ENCODE measurements at regions not wholly inside any gene's neighbourhood (a gene's known extent, or its start where the extent isn't known, plus 50 kb on each side); places are given as distances from the start of the nearest gene placed in this dataset.

GRCh38 chr16:9188721-9189120 lies 97.3 kb downstream of the HAPSTR1 start:
- no peak for DNase-seq

DNA sequence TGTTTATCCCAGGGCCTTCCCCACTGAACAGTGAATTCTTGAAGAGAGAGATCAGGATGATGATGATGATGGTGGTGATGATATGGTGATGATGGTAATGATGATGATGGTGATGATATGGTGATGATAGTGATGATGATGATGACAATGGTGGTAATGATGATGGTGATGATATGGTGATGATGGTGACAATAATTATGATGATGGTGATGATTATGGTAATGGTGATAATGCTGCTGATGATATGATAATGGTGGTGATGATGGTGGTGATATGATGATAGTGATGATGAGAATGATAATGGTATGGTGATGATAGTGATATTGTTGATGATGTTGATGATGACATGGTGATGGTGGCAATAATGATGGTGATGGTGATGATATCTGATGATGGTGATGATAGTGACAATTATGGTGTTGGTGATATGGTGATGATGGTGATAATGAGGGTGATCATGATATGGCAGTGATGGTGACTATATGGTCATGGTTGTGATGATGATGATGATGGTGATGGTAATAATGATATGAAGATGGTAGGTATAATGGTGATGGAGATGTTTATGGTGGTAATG lies 99.9 kb downstream of the HAPSTR1 start:
- no peak for DNase-seq

- DNase-seq, result no peak
Measured at GRCh38 chr16:9192746-9193145, 101.3 kb downstream of the HAPSTR1 start.

- DNase-seq, result no peak
Measured at GRCh38 chr16:9195287-9195686, 103.8 kb downstream of the HAPSTR1 start.

- no peak for DNase-seq
Measured at GRCh38 chr16:9197957-9198661, 106.7 kb downstream of the HAPSTR1 start.

- no peak for DNase-seq
Measured at GRCh38 chr16:9199311-9199710, 107.9 kb downstream of the HAPSTR1 start.

GRCh38 chr16:9199751-9200150 lies 108.3 kb downstream of the HAPSTR1 start:
- DNase-seq, result no peak

GRCh38 chr16:9203956-9204355 lies 112.5 kb downstream of the HAPSTR1 start:
- DNase-seq, result peak; percentile 54

DNA sequence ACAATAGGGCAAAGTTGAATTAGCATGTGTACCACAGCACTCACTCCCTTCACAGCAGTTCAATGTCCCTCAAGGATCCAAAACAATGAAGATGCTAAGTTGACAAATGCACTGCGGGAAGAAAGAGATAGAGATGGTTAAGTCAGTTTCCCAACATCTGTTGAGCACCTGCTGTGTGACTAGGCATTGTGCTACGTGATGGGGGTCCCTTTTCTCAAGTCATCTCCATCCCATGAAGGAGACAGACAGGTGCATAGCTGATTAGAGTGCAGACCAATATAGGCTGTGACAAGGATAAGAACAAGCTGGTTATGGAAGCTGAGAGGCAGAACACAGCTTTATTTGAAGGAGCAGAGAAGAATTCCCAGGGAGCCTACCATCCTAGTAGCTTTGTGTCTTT lies 114.2 kb downstream of the HAPSTR1 start:
- no peak for DNase-seq

GRCh38 chr16:9206156-9206555 lies 114.7 kb downstream of the HAPSTR1 start:
- no peak for DNase-seq

GRCh38 chr16:9212621-9213020 lies 121.2 kb downstream of the HAPSTR1 start:
- DNase-seq, result no peak

DNA sequence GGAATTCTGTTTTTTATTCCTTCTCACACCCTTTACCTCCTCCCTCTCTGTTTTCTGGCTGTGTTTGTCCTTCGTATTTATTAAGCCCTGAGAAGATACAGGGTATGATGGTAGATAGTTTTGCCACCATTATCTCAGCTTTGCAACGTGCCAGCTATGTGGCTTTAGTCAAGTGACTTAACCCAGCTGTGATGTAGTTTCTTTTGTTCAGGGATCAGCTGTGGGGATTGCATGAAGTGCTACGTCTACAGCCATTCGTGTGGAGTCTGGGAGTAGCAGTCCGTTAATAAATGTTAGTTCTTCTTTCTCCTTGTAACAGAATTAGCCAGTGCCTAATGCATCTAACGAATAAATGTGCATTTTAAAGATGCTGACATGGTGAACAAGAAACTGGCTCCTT lies 128.4 kb downstream of the HAPSTR1 start:
- DNase-seq, result no peak

GRCh38 chr16:9225527-9226316 lies 134.3 kb downstream of the HAPSTR1 start:
- peak; percentile 8 for DNase-seq

GRCh38 chr16:9226924-9227323 lies 135.5 kb downstream of the HAPSTR1 start:
- DNase-seq, result no peak

- no peak for DNase-seq
Measured at GRCh38 chr16:9231039-9231438, 139.6 kb downstream of the HAPSTR1 start.

DNA sequence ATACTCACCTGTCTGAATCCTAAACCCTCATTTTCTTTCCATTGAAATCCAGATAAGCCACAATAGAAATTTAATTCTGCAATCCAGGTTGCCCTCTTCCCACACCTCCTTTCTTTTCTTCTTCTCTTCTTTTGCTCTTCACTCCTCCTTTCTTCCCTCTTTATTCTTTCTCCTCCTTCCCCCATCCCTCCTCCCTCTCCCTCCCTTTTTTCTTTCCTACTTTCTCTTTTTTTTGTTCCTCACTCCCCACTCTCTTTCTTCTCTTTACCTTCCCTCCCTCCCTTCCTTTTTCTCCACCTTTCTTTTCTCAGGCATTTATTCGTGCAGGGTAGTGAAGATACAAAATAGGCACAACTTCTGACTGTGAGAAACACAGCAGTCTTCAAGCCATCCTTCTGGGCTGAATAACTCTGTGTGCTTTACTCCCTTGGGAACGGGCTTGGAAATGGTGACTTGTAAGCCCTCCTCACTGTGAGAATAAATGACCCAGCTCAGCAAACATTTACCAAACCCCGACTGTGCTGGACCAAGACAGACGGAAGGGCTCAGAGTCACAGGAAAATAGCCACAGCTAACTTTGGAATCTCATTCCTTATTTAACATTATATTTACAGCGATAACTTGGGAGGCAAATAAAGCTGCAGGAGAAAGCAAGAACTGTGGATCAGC lies 140.8 kb downstream of the HAPSTR1 start:
- no peak for DNase-seq

DNA sequence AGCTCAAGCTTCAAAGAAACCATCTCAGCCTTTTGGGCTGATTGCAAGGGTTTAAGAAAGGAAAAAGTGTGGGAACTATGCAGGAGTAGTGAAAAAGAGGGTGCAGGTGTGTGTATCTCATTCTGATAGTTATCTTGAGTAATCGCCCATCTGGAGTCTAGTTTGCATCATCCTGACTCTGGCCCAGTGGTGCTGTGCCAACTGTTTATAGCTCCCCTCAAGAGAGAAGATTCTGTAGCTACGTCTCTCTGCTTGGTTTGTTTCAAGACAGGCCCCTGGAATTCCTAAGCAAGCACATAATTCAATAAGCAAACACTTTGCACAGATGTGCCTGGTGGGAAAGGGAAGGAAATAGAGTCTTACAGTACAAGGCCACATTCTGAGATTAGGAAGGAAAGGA lies 144.4 kb downstream of the HAPSTR1 start:
- no peak for DNase-seq

DNA sequence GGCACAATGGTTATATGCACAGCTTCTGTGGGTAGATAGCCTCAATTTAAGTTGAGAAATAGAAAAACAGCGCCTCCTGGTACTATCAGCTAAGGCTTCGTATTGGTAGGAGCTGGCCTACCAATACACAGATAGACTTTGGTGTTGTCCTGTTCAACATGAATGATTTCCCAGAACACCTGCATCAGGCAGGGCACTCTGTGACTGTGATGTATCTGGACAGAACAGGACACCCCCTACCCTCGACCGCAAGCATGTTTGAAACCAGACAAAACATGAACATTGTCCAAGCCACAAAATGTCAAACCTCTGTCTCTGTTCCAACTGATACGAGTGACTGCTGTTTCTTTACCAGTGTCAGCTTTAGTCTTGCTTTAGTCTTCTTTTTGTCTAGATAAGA lies 144.9 kb downstream of the HAPSTR1 start:
- DNase-seq, result no peak

DNA sequence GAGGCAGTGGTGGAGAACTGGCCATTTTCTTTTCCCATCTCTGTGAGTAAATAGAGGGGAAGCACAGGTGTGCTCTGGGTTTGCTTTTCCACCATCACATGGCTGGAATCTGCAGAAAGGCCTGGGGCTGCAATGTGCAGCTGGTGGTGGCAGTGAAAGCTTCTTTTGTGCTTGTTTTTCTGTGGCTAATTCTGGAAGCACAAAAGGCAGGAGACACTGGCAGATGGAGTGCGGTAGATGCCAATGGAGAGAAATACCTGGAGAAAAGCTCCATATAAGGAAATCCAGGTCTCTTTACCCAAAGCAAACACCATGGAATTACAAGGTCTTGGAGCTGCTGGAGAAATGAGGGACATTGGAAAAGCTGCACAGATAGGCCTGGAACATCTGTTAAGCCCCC lies 146.9 kb downstream of the HAPSTR1 start:
- DNase-seq, result no peak

GRCh38 chr16:9241177-9241576 lies 149.7 kb downstream of the HAPSTR1 start:
- peak; percentile 7 for DNase-seq

- DNase-seq, result no peak
Measured at GRCh38 chr16:9248162-9248561, 156.7 kb downstream of the HAPSTR1 start.

GRCh38 chr16:9249534-9249933 lies 158.1 kb downstream of the HAPSTR1 start:
- no peak for DNase-seq

- DNase-seq, result no peak
Measured at GRCh38 chr16:9251026-9251425, 159.6 kb downstream of the HAPSTR1 start.

DNA sequence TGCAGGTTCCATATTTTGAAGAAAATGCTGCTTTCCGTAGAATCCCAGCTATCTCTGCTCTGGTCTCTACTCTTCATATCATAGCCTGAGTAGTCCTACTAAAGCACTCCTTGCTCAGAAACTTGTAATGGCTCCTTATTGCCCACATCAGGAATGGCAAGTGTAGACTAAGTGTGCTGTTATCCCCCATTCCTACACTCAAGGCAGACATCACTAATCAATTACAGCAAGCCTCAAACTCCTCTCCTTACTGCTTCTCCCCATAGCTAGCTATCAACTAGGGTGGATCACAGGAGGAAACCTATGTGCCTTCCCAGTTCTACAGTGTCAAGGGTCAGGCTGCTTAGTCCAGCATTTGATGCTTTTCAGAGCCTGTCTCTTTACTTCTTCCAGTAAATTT lies 163.4 kb downstream of the HAPSTR1 start:
- no peak for DNase-seq

Data from inflammatory macrophage treated with lipopolysaccharide for 4 hours (primary cell).